Activated CD4-positive, alpha-beta T cell treated with anti-CD3 and anti-CD28 coated beads for 1 hour (primary cell): ENCODE measurements at regions not wholly inside any gene's neighbourhood (a gene's known extent, or its start where the extent isn't known, plus 50 kb on each side); places are given as distances from the start of the nearest gene placed in this dataset.

ENCODE experiments used
- DNase-seq: peaks from one replicate; pipeline ENCODE4 v3.0.0-alpha.2; 2020

GRCh38 chr2:133723133-133723532 is 154.9 kb upstream of the NCKAP5 start:
- no peak for DNase-seq

GRCh38 chr2:133726973-133727372 is 158.7 kb upstream of the NCKAP5 start:
- DNase-seq, result no peak

- no peak for DNase-seq
Measured at GRCh38 chr2:133732059-133732458, 163.8 kb upstream of the NCKAP5 start.

GRCh38 chr2:133732982-133733900 is 165.0 kb upstream of the NCKAP5 start:
- no peak for DNase-seq

- DNase-seq, result no peak
Measured at GRCh38 chr2:133733901-133734255, 165.6 kb upstream of the NCKAP5 start.

- no peak for DNase-seq
Measured at GRCh38 chr2:133734716-133735495, 166.6 kb upstream of the NCKAP5 start.

- DNase-seq, result no peak
Measured at GRCh38 chr2:133736674-133737073, 168.4 kb upstream of the NCKAP5 start.

GRCh38 chr2:133737242-133737993 is 169.2 kb upstream of the NCKAP5 start:
- DNase-seq, result no peak

GRCh38 chr2:133739039-133739438 is 170.8 kb upstream of the NCKAP5 start:
- no peak for DNase-seq

GRCh38 chr2:133740500-133740899 is 172.2 kb upstream of the NCKAP5 start:
- DNase-seq, result no peak

- DNase-seq, result no peak
Measured at GRCh38 chr2:133748007-133748700, 179.9 kb upstream of the NCKAP5 start.

- DNase-seq, result no peak
Measured at GRCh38 chr2:133753665-133754064, 185.4 kb upstream of the NCKAP5 start.

- DNase-seq, result no peak
Measured at GRCh38 chr2:133755480-133756300, 187.4 kb upstream of the NCKAP5 start.

GRCh38 chr2:133756833-133757232 is 188.6 kb upstream of the NCKAP5 start:
- no peak for DNase-seq

- no peak for DNase-seq
Measured at GRCh38 chr2:133760376-133760775, 192.1 kb upstream of the NCKAP5 start.

GRCh38 chr2:133765658-133766057 is 197.4 kb upstream of the NCKAP5 start:
- DNase-seq, result no peak

- no peak for DNase-seq
Measured at GRCh38 chr2:133766164-133766832, 198.0 kb upstream of the NCKAP5 start.

GRCh38 chr2:133768256-133768655 is 200.0 kb upstream of the NCKAP5 start:
- no peak for DNase-seq

GRCh38 chr2:133768658-133769435 is 200.6 kb upstream of the NCKAP5 start:
- no peak for DNase-seq
